Transverse colon (tissue), 3 donors: ENCODE measurements at regions not wholly inside any gene's neighbourhood (a gene's known extent, or its start where the extent isn't known, plus 50 kb on each side); places are given as distances from the start of the nearest gene placed in this dataset.

Experiments used
- EP300 ChIP-seq: sonication (generic); formaldehyde crosslinking; IDR thresholded peaks from one replicate; pipeline ENCODE4 v1.6.1; 2017; ENCODE audit warnings: antibody characterized with exemption, low read depth
- POLR2A ChIP-seq: fragments of 450-650 bp; IDR thresholded peaks from one replicate; pipeline ENCODE4 v1.6.1; 2016; ENCODE audit warnings: antibody characterized with exemption, mild to moderate bottlenecking, moderate library complexity
- TF ChIP-seq, protein P1 (sequence below), 5 experiments: fragments of 200-600 bp in 3 of 5; fragments of 450-650 bp in 2 of 5; sonication (generic) in 3 of 5; IDR thresholded peaks; 1 replicate in 2 of 5; 2 replicates in 3 of 5; pipeline ENCODE4 v1.5.1; 2016 to 2017; ENCODE audit warnings: antibody characterized with exemption in 5 of 5, inconsistent platforms in 3 of 5, mild to moderate bottlenecking in 2 of 5, moderate library complexity in 1 of 5

DNA sequence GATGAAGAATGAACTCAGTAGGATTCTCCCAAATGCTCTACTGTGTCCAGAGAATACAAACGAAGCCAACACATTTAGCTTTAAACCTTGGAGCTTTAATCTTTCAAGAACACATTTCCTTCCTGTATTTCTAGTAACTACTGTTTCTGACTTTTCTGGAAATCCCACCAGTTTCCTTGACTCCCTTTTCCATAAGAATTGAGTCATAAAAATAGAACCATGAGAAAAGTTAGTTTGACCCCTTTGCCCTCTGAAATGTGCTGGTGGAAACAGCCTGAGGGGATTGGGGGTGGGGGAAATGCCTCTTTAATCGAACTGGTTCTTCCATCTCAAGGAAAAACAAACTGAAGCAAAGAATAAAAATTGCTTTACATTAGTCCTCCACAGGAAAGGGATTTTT is 123.9 kb downstream of the TMEM17 start:
- no peak for TF ChIP-seq POLR2A
- TF ChIP-seq, protein P1, sequence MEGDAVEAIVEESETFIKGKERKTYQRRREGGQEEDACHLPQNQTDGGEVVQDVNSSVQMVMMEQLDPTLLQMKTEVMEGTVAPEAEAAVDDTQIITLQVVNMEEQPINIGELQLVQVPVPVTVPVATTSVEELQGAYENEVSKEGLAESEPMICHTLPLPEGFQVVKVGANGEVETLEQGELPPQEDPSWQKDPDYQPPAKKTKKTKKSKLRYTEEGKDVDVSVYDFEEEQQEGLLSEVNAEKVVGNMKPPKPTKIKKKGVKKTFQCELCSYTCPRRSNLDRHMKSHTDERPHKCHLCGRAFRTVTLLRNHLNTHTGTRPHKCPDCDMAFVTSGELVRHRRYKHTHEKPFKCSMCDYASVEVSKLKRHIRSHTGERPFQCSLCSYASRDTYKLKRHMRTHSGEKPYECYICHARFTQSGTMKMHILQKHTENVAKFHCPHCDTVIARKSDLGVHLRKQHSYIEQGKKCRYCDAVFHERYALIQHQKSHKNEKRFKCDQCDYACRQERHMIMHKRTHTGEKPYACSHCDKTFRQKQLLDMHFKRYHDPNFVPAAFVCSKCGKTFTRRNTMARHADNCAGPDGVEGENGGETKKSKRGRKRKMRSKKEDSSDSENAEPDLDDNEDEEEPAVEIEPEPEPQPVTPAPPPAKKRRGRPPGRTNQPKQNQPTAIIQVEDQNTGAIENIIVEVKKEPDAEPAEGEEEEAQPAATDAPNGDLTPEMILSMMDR (IDR thresholded peaks at IDR 0.05): no peak
- no peak for TF ChIP-seq EP300
